H1 (cell line): ENCODE measurements at regions not wholly inside any gene's neighbourhood (a gene's known extent, or its start where the extent isn't known, plus 50 kb on each side); places are given as distances from the start of the nearest gene placed in this dataset.

ENCODE experiments used
- CTCF ChIA-PET: fragments of 300-600 bp; sonication (Branson Sonifier 250); formaldehyde crosslinking; loops from one replicate; lab custom pipeline; 2021; ENCODE audit not compliant: partially characterized antibody; lab: Charles Lee
- POLR2A ChIA-PET: fragments of 300-600 bp; sonication (Branson Sonifier 250); formaldehyde crosslinking; loops from one replicate; lab custom pipeline; 2021; ENCODE audit warnings: inconsistent platforms; ENCODE audit not compliant: partially characterized antibody; lab: Charles Lee
- DNase-seq, 2 experiments: peaks; one replicate each; pipeline versions ENCODE4 v3.0.0 to v3.0.0-alpha.2; 2010 to 2022; ENCODE audit warnings: low spot score in 2 of 2, low read depth in 1 of 2, mixed read lengths in 1 of 2
- FAIRE-seq: peaks from 2 replicates; lab custom pipeline; 2011; peaks lifted over from hg19 to GRCh38; lab: Jason Lieb, UNC
- H2AFZ ChIP-seq: 2 replicates; pipeline ENCODE4 v1.8.1; 2012; ENCODE audit warnings: low read length, inconsistent platforms
- H2AK5ac ChIP-seq: 2 replicates; pipeline ENCODE4 v1.6.1; 2013; ENCODE audit warnings: low read depth, low read length
- H2BK120ac ChIP-seq: replicated peaks from 2 replicates; pipeline ENCODE3; 2013; ENCODE audit warnings: low read depth, low read length, inconsistent platforms
- H2BK12ac ChIP-seq: 2 replicates; pipeline ENCODE4 v1.6.1; 2013; ENCODE audit warnings: low read depth, low read length
- H2BK15ac ChIP-seq: 2 replicates; pipeline ENCODE4 v1.6.1; 2013; ENCODE audit warnings: low read length
- H2BK20ac ChIP-seq: 2 replicates; pipeline ENCODE4 v1.6.1; 2013; ENCODE audit warnings: low read length
- H2BK5ac ChIP-seq: 2 replicates; pipeline ENCODE4 v1.6.1; 2013; ENCODE audit warnings: low read depth, low read length
- H3K14ac ChIP-seq: 2 replicates; pipeline ENCODE4 v1.6.1; 2013; ENCODE audit warnings: inconsistent platforms; ENCODE audit not compliant: insufficient read length
- H3K18ac ChIP-seq: 2 replicates; pipeline ENCODE4 v1.6.1; 2013; ENCODE audit warnings: low read length; ENCODE audit errors: extremely low read depth
- H3K23ac ChIP-seq: 2 replicates; pipeline ENCODE4 v1.6.1; 2013; ENCODE audit warnings: inconsistent platforms; ENCODE audit not compliant: insufficient read length
- H3K23me2 ChIP-seq: 2 replicates; pipeline ENCODE4 v1.6.1; 2013; ENCODE audit warnings: low read depth, low read length
- H3K27ac ChIP-seq: 2 replicates; pipeline ENCODE4 v1.6.1; 2011; ENCODE audit warnings: low read depth, low read length, inconsistent platforms
- H3K27me3 ChIP-seq, 4 experiments: replicated peaks in 1 of 4; 1 replicate in 1 of 4; 2 replicates in 3 of 4; pipeline versions ENCODE4 v1.6.1 to v1.8.1; 2011 to 2013; ENCODE audit warnings: low read length in 3 of 4, mild to moderate bottlenecking in 3 of 4, inconsistent platforms in 2 of 4, mixed read lengths in 2 of 4, moderate library complexity in 1 of 4; ENCODE audit not compliant: control insufficient read depth in 3 of 4, insufficient read depth in 3 of 4; ENCODE audit errors: extremely low read depth in 1 of 4
- H3K36me3 ChIP-seq, 4 experiments: 2 replicates each; pipeline versions ENCODE4 v1.6.1 to v1.8.1; 2011 to 2013; ENCODE audit warnings: mild to moderate bottlenecking in 4 of 4, low read length in 3 of 4, moderate library complexity in 2 of 4, control low read depth in 1 of 4, inconsistent platforms in 1 of 4; ENCODE audit not compliant: insufficient read depth in 4 of 4, control insufficient read depth in 2 of 4
- H3K4ac ChIP-seq: replicated peaks from 2 replicates; pipeline ENCODE3; 2013; ENCODE audit warnings: low read length, low read depth, mixed read lengths, inconsistent platforms; ENCODE audit not compliant: insufficient read length
- H3K4me1 ChIP-seq, 4 experiments: replicated peaks in 1 of 4; 1 replicate in 1 of 4; 2 replicates in 3 of 4; pipeline versions ENCODE4 v1.6.1 to v1.8.1; 2011 to 2013; ENCODE audit warnings: low read length in 3 of 4, inconsistent platforms in 2 of 4, mixed read lengths in 1 of 4; ENCODE audit not compliant: insufficient read depth in 4 of 4, control insufficient read depth in 3 of 4
- H3K4me2 ChIP-seq, 2 experiments: 2 replicates each; pipeline versions ENCODE4 v1.6.1 to v1.8.1; 2011 to 2013; ENCODE audit warnings: low read depth in 2 of 2, low read length in 2 of 2, control low read depth in 1 of 2, inconsistent platforms in 1 of 2, mild to moderate bottlenecking in 1 of 2; ENCODE audit not compliant: insufficient read depth in 1 of 2
- H3K4me3 ChIP-seq, 4 experiments: fragments of 200-600, 300-600 bp in 1 of 4; sonication (generic), shearing (Covaris generic), sonication (Bioruptor Twin) in 1 of 4; 2 replicates each; pipeline versions ENCODE4 v1.5.1 to v1.8.1; 2011 to 2016; ENCODE audit warnings: low read length in 4 of 4, low read depth in 3 of 4, control low read depth in 2 of 4, inconsistent platforms in 2 of 4, mild to moderate bottlenecking in 2 of 4, mixed read lengths in 1 of 4, moderate library complexity in 1 of 4; ENCODE audit not compliant: insufficient read depth in 2 of 4; ENCODE audit errors: extremely low read depth in 1 of 4
- H3K56ac ChIP-seq: replicated peaks from 2 replicates; pipeline ENCODE3; 2013; ENCODE audit warnings: low read depth, mild to moderate bottlenecking, mixed read lengths, low read length, inconsistent platforms; ENCODE audit not compliant: insufficient read length
- H3K79me1 ChIP-seq: 2 replicates; pipeline ENCODE4 v1.6.1; 2013; ENCODE audit warnings: low read depth, low read length, control low read depth
- H3K79me2 ChIP-seq, 2 experiments: 2 replicates each; pipeline versions ENCODE4 v1.6.1 to v1.8.1; 2012 to 2013; ENCODE audit warnings: low read length in 2 of 2, mild to moderate bottlenecking in 2 of 2, inconsistent platforms in 1 of 2; ENCODE audit not compliant: insufficient read depth in 2 of 2, control insufficient read depth in 1 of 2
- H3K9ac ChIP-seq, 4 experiments: replicated peaks in 1 of 4; 1 replicate in 1 of 4; 2 replicates in 3 of 4; pipeline versions ENCODE4 v1.6.1 to v1.8.1; 2011 to 2013; ENCODE audit warnings: low read depth in 3 of 4, low read length in 3 of 4, control low read depth in 2 of 4, mild to moderate bottlenecking in 2 of 4, moderate library complexity in 2 of 4, inconsistent platforms in 1 of 4; ENCODE audit errors: extremely low read depth in 1 of 4
- H3K9me3 ChIP-seq, 2 experiments: 2 replicates each; pipeline versions ENCODE4 v1.6.1 to v1.8.1; 2012 to 2013; ENCODE audit warnings: mild to moderate bottlenecking in 2 of 2, moderate library complexity in 2 of 2, control low read depth in 1 of 2, inconsistent platforms in 1 of 2, low read depth in 1 of 2, low read length in 1 of 2, mixed read lengths in 1 of 2; ENCODE audit not compliant: insufficient read depth in 2 of 2
- H4K20me1 ChIP-seq, 2 experiments: replicated peaks in 1 of 2; 2 replicates each; pipeline versions ENCODE3 to v1.8.1; 2011 to 2013; ENCODE audit warnings: inconsistent platforms in 2 of 2, low read length in 2 of 2, mild to moderate bottlenecking in 1 of 2; ENCODE audit not compliant: insufficient read depth in 2 of 2, control insufficient read depth in 1 of 2
- H4K5ac ChIP-seq: 2 replicates; pipeline ENCODE4 v1.6.1; 2013; ENCODE audit warnings: low read length, low read depth, mixed read lengths, inconsistent platforms; ENCODE audit not compliant: insufficient read length
- H4K8ac ChIP-seq: 2 replicates; pipeline ENCODE4 v1.8.0; 2013; ENCODE audit warnings: mild to moderate bottlenecking, moderate library complexity, low read length, inconsistent platforms; ENCODE audit not compliant: insufficient read depth; ENCODE audit errors: extremely low read depth
- H4K91ac ChIP-seq: replicated peaks from 2 replicates; pipeline ENCODE3; 2013; ENCODE audit warnings: low read length, mixed read lengths, inconsistent platforms; ENCODE audit not compliant: insufficient read length
- ATF3 ChIP-seq: IDR thresholded peaks from 2 replicates; pipeline ENCODE4 v1.6.1; 2011; ENCODE audit warnings: low read depth, mild to moderate bottlenecking, low read length; ENCODE audit not compliant: insufficient read depth
- BRCA1 ChIP-seq: IDR thresholded peaks from 2 replicates; pipeline ENCODE4 v1.6.1; 2012; ENCODE audit warnings: low read depth, low read length, improper control_type of control experiment
- CBX8 ChIP-seq: fragments of 300-800, 300-1000 bp; sonication (generic); IDR thresholded peaks from 2 replicates; pipeline ENCODE4 v1.7.1; 2016; ENCODE audit warnings: low read depth, low read length, borderline replicate concordance
- CHD1 ChIP-seq: IDR thresholded peaks from 2 replicates; pipeline ENCODE4 v1.6.1; 2012; ENCODE audit warnings: low read depth, low read length, improper control_type of control experiment
- GABPA ChIP-seq: IDR thresholded peaks from 2 replicates; pipeline ENCODE4 v1.6.1; 2011; ENCODE audit warnings: mild to moderate bottlenecking, low read length, moderate library complexity, borderline replicate concordance; ENCODE audit not compliant: insufficient read depth
- KDM1A ChIP-seq: fragments of 200-600, 300-600 bp; sonication (generic); IDR thresholded peaks from 2 replicates; pipeline ENCODE4 v1.7.1; 2016; ENCODE audit warnings: mild to moderate bottlenecking, low read length, borderline replicate concordance
- KDM4A ChIP-seq: IDR thresholded peaks from one replicate; pipeline ENCODE4 v1.7.1; 2012; ENCODE audit warnings: low read depth, mild to moderate bottlenecking, moderate library complexity, low read length, inconsistent platforms; ENCODE audit not compliant: severe bottlenecking
- RFX5 ChIP-seq: IDR thresholded peaks from 2 replicates; pipeline ENCODE4 v1.6.1; 2011; ENCODE audit warnings: low read depth, low read length, improper control_type of control experiment, borderline replicate concordance
- SIN3A ChIP-seq, 2 experiments: IDR thresholded peaks in 1 of 2; conservative IDR thresholded peaks in 1 of 2; 2 replicates each; pipeline ENCODE4 v1.6.1; 2011 to 2012; ENCODE audit warnings: low read length in 2 of 2, improper control_type of control experiment in 1 of 2, low read depth in 1 of 2, mild to moderate bottlenecking in 1 of 2
- SP2 ChIP-seq: IDR thresholded peaks from 2 replicates; pipeline ENCODE4 v1.6.1; 2012; ENCODE audit warnings: mild to moderate bottlenecking, low read length, inconsistent platforms
- SRF ChIP-seq: IDR thresholded peaks from 2 replicates; pipeline ENCODE4 v1.6.1; 2011; ENCODE audit warnings: mild to moderate bottlenecking, low read depth, low read length, moderate library complexity
- TEAD4 ChIP-seq: IDR thresholded peaks from 2 replicates; pipeline ENCODE4 v1.6.1; 2012; ENCODE audit warnings: low read depth, low read length, inconsistent platforms, mixed read lengths
- WGBS, 2 experiments: shearing (Covaris generic) in 1 of 2; methylation state at CpG; one replicate each; pipeline versions ENCODE4 v1.1.6 to v1.1.7; 2013 to 2015; ENCODE audit warnings: low lambda C conversion rate in 2 of 2, mixed read lengths in 2 of 2, inconsistent platforms in 1 of 2, low coverage in 1 of 2, missing lambda C conversion rate in 1 of 2; ENCODE audit not compliant: insufficient replicate concordance in 2 of 2, insufficient coverage in 1 of 2, insufficient read length in 1 of 2; ENCODE audit errors: extremely low coverage in 1 of 2, missing lambda C conversion rate in 1 of 2; 5-methylcytosine and 5-hydroxymethylcytosine counted together
- TF ChIP-seq, protein P1 (sequence below): IDR thresholded peaks from 2 replicates; pipeline ENCODE4 v1.6.1; 2012; ENCODE audit warnings: inconsistent platforms

GRCh38 chr4:106852426-106852825 lies 183.7 kb downstream of the DKK2 start:
- no peaks in the 10 kb centered on the region for H3K9me3 ChIP-seq
- no peak overlapping the region for H3K4me3 ChIP-seq
- no peaks in the 10 kb centered on the region for H3K27me3 ChIP-seq
- no peak overlapping the region for H3K18ac ChIP-seq
- DNase-seq, result no peak
- H2AK5ac ChIP-seq, result no peak overlapping the region
- H2BK5ac ChIP-seq, result no peak overlapping the region
- H2AFZ ChIP-seq, result no peak overlapping the region
- H3K14ac ChIP-seq, result no peak overlapping the region
- H3K56ac ChIP-seq, result no peak overlapping the region
- H3K36me3 ChIP-seq, result no peaks in the 10 kb centered on the region
- H3K9ac ChIP-seq, result no peak overlapping the region
- POLR2A ChIA-PET, result no interaction called here
- no peaks in the 10 kb centered on the region for H3K23me2 ChIP-seq
- H2BK20ac ChIP-seq, result no peak overlapping the region
- no peak overlapping the region for H4K91ac ChIP-seq
- no peak for FAIRE-seq
- H3K4me2 ChIP-seq, result no peak overlapping the region
- no peak overlapping the region for H4K8ac ChIP-seq
- H3K79me2 ChIP-seq, result no peaks in the 10 kb centered on the region
- no peaks in the 10 kb centered on the region for H3K79me1 ChIP-seq
- no peak overlapping the region for H4K5ac ChIP-seq
- H2BK15ac ChIP-seq, result no peak overlapping the region
- CTCF ChIA-PET, result no interaction called here
- no peak overlapping the region for H2BK120ac ChIP-seq
- H4K20me1 ChIP-seq, result no peaks in the 10 kb centered on the region
- H3K27ac ChIP-seq, result no peak overlapping the region
- H3K4ac ChIP-seq, result no peak overlapping the region
- H3K23ac ChIP-seq, result no peak overlapping the region
- no peaks in the 10 kb centered on the region for H3K4me1 ChIP-seq
- no peak overlapping the region for H2BK12ac ChIP-seq
- WGBS, 2 experiments, result 85% methylated on average over 1 of the region's 1 CpG; no CpG with 5 or more reads in 1 of the 2 experiments
- TF ChIP-seq SP2, result no peak
- TF ChIP-seq BRCA1, result no peak
- TF ChIP-seq, protein P1, sequence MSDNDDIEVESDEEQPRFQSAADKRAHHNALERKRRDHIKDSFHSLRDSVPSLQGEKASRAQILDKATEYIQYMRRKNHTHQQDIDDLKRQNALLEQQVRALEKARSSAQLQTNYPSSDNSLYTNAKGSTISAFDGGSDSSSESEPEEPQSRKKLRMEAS, result no peak
- no peak for TF ChIP-seq CHD1
- TF ChIP-seq ATF3, result no peak
- TF ChIP-seq KDM4A, result no peak
- TF ChIP-seq TEAD4, result no peak
- no peak for TF ChIP-seq RFX5
- TF ChIP-seq SRF, result no peak
- TF ChIP-seq SIN3A (conservative IDR thresholded peaks at IDR 0.05 in 1 of 2, IDR thresholded peaks at IDR 0.05 in 1 of 2; ENCODE audit: low read depth in 1 of 2, low read length in 2 of 2), result no peak
- no peak for TF ChIP-seq CBX8
- TF ChIP-seq KDM1A, result no peak
- no peak for TF ChIP-seq GABPA
